ENCODE measurements at regions not wholly inside any gene's neighbourhood (a gene's known extent, or its start where the extent isn't known, plus 50 kb on each side); places are given as distances from the start of the nearest gene placed in this dataset.
A peak's percentile ranks its signal among the peaks of the same experiment; 100 is the strongest.

- Mint-ChIP-seq H3K4me1 (peaks cover 0 to 6% of the 10 kb centered on the region in 2 donors), H3K36me3 (peaks cover 9 to 15% of the 10 kb centered on the region in 2 donors), H3K4me3 (no peak overlapping the region), H3K27me3 (no peaks in the 10 kb centered on the region), H3K9me3 (peaks cover 10 to 12% of the 10 kb centered on the region in 2 donors), H3K27ac (no peak overlapping the region)
- ATAC-seq (replicated peaks) (no peak), DNase-seq (no peak)
These were observed 115.7 kb downstream of the SPATA31D1 start for GRCh38 chr9:82104252-82104651.

DNA sequence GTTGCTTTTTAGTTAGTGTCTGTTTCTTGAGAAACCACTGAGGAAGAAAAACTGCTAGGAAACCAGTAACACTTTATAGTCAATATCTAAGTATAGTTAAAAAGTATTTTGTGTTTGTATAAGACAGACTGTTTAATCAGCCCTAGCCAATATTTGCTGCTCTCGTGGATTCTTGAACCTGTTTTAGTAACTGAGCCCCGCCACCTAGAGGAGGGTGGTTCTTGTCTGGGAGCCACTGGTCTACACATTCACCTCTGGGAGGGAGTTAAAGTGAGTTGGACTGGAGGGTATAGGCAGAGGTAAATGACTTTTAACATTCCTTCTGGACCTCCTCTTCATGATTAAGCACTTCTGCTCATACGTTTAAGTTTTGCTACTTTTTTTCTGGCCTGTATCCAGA, 117.2 kb downstream of the SPATA31D1 start:
- Mint-ChIP-seq H3K4me1 (peaks cover under 1 to 7% of the 10 kb centered on the region in 2 donors), H3K9me3 (peaks cover 5 to 9% of the 10 kb centered on the region in 2 donors), H3K4me3 (no peak overlapping the region), H3K27ac (no peak overlapping the region), H3K27me3 (no peaks in the 10 kb centered on the region), H3K36me3 (peaks cover 8 to 10% of the 10 kb centered on the region in 2 donors)
- DNase-seq (no peak), ATAC-seq (replicated peaks) (no peak)

GRCh38 chr9:82106536-82106935, 118.0 kb downstream of the SPATA31D1 start:
- DNase-seq (no peak), ATAC-seq (replicated peaks) (no peak)
- H3K27ac Mint-ChIP-seq = no peak overlapping the region
- H3K4me1 Mint-ChIP-seq = peaks cover 2 to 14% of the 10 kb centered on the region in 2 donors
- H3K4me3 Mint-ChIP-seq = no peak overlapping the region
- no peaks in the 10 kb centered on the region for H3K27me3 Mint-ChIP-seq
- peaks cover 0 to 5% of the 10 kb centered on the region in 2 donors for H3K9me3 Mint-ChIP-seq
- H3K36me3 Mint-ChIP-seq = peaks cover 2 to 5% of the 10 kb centered on the region in 2 donors

- Mint-ChIP-seq H3K4me3 (no peak overlapping the region), H3K9me3 (peaks cover 0 to 3% of the 10 kb centered on the region in 2 donors), H3K27ac (no peak overlapping the region), H3K36me3 (no peaks in the 10 kb centered on the region), H3K27me3 (no peaks in the 10 kb centered on the region), H3K4me1 (peaks cover 2 to 14% of the 10 kb centered on the region in 2 donors)
- ATAC-seq (replicated peaks) (no peak), DNase-seq (no peak)
These were observed 119.9 kb downstream of the SPATA31D1 start for GRCh38 chr9:82108474-82108873.

DNA sequence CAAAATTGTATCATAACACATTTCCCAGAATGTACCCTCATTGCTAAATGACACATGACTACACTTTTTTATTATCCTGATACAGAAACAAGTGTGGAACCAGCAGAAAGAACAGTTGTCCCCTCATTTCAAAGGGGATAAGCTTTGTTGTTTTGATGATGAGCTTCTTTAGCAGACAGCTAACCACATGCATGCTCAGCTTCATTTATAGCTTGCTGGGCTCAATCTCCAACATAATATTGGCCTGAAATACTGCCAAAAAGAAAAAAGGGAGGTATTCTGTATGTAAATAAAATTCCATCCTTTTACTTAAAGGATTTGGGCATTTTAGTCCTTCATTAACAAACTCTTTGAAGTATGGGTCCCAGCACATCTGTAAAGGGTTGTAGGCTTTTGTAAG, 120.4 kb downstream of the SPATA31D1 start:
- no peaks in the 10 kb centered on the region for H3K36me3 Mint-ChIP-seq
- DNase-seq (no peak), ATAC-seq (replicated peaks) (no peak)
- no peaks in the 10 kb centered on the region for H3K27me3 Mint-ChIP-seq
- no peak overlapping the region for H3K27ac Mint-ChIP-seq
- peaks cover 2 to 14% of the 10 kb centered on the region in 2 donors for H3K4me1 Mint-ChIP-seq
- H3K4me3 Mint-ChIP-seq = no peak overlapping the region
- H3K9me3 Mint-ChIP-seq = peaks cover 0 to 3% of the 10 kb centered on the region in 2 donors

DNA sequence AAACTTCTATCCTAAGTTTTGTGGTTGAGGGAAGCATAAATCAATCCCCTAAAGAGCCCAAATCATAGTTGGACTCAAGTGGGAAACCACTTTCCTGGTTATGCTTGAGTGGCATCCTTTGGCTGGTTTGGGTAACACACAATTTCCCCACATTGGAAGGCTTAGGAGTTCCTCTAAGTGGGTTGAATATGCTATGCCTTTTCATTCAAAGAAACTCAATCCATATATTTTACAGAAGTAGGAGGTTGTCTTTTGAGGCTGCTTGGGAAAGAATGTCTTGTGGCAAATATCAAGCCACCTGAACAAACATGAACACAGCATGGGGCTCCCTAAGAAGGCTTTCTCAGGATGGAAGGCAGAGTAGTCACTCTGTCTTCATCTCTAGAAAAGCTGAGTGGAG, 121.1 kb downstream of the SPATA31D1 start:
- H3K27me3 Mint-ChIP-seq = no peaks in the 10 kb centered on the region
- H3K9me3 Mint-ChIP-seq = peaks cover 0 to 3% of the 10 kb centered on the region in 2 donors
- ATAC-seq (replicated peaks) (no peak), DNase-seq (no peak)
- H3K4me1 Mint-ChIP-seq = peaks cover 4 to 20% of the 10 kb centered on the region in 2 donors
- H3K36me3 Mint-ChIP-seq = no peaks in the 10 kb centered on the region
- no peak overlapping the region for H3K27ac Mint-ChIP-seq
- no peak overlapping the region for H3K4me3 Mint-ChIP-seq

GRCh38 chr9:82110881-82111280, 122.3 kb downstream of the SPATA31D1 start:
- H3K9me3 Mint-ChIP-seq = peaks cover 0 to 3% of the 10 kb centered on the region in 2 donors
- no peak for DNase-seq
- H3K4me3 Mint-ChIP-seq = no peak overlapping the region
- peaks cover 7 to 26% of the 10 kb centered on the region in 2 donors for H3K4me1 Mint-ChIP-seq
- H3K27me3 Mint-ChIP-seq = no peaks in the 10 kb centered on the region
- ATAC-seq (replicated peaks) = no peak
- H3K36me3 Mint-ChIP-seq = no peaks in the 10 kb centered on the region
- no peak overlapping the region for H3K27ac Mint-ChIP-seq

DNA sequence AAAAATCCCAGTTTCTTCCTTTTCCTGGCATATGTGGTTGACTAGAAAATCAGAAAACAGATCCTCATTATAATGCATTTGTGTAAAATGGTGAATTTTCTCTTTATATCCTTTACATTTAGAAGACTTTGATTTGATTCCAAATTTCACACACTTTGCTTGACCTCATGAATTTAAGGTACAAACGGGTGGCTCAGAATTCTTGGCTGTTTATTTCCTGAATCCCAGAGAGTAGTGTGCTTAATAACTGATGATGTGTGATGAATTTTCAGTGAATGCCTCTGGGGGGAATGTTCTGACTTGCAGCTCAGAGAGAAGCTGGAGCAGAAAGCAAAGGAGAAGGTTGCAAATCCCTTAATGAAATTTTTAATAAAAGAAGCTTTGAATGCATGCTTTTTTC, 126.8 kb downstream of the SPATA31D1 start:
- H3K4me1 Mint-ChIP-seq = peaks cover 11 to 32% of the 10 kb centered on the region in 2 donors
- no peak overlapping the region for H3K27ac Mint-ChIP-seq
- H3K27me3 Mint-ChIP-seq = no peaks in the 10 kb centered on the region
- no peak for DNase-seq
- no peaks in the 10 kb centered on the region for H3K36me3 Mint-ChIP-seq
- ATAC-seq (replicated peaks) = no peak
- H3K4me3 Mint-ChIP-seq = no peak overlapping the region
- H3K9me3 Mint-ChIP-seq = peaks cover 0 to 3% of the 10 kb centered on the region in 2 donors

GRCh38 chr9:82115900-82116299, 127.3 kb downstream of the SPATA31D1 start:
- H3K9me3 Mint-ChIP-seq = peaks cover 0 to 1% of the 10 kb centered on the region in 2 donors
- H3K27ac Mint-ChIP-seq = no peak overlapping the region
- H3K4me3 Mint-ChIP-seq = no peak overlapping the region
- peaks cover 10 to 28% of the 10 kb centered on the region in 2 donors for H3K4me1 Mint-ChIP-seq
- H3K36me3 Mint-ChIP-seq = no peaks in the 10 kb centered on the region
- peak; percentile 33 to 54 for ATAC-seq (replicated peaks)
- no peak for DNase-seq
- H3K27me3 Mint-ChIP-seq = no peaks in the 10 kb centered on the region

- no peak for ATAC-seq (replicated peaks)
- no peak overlapping the region for H3K4me3 Mint-ChIP-seq
- no peaks in the 10 kb centered on the region for H3K36me3 Mint-ChIP-seq
- no peak overlapping the region for H3K27ac Mint-ChIP-seq
- H3K4me1 Mint-ChIP-seq = peaks cover 10 to 23% of the 10 kb centered on the region in 2 donors
- DNase-seq = no peak
- H3K27me3 Mint-ChIP-seq = no peaks in the 10 kb centered on the region
- H3K9me3 Mint-ChIP-seq = peaks cover 0 to 1% of the 10 kb centered on the region in 2 donors
These were observed 128.0 kb downstream of the SPATA31D1 start for GRCh38 chr9:82116556-82116955.

- ATAC-seq (replicated peaks) (no peak), DNase-seq (no peak)
- no peaks in the 10 kb centered on the region for H3K36me3 Mint-ChIP-seq
- no peaks in the 10 kb centered on the region for H3K27me3 Mint-ChIP-seq
- H3K4me3 Mint-ChIP-seq = no peak overlapping the region
- H3K9me3 Mint-ChIP-seq = peaks cover 0 to 1% of the 10 kb centered on the region in 2 donors
- no peak overlapping the region for H3K27ac Mint-ChIP-seq
- H3K4me1 Mint-ChIP-seq = peaks cover 10 to 23% of the 10 kb centered on the region in 2 donors
These were observed 128.6 kb downstream of the SPATA31D1 start for GRCh38 chr9:82117026-82117811.

GRCh38 chr9:82122731-82123130, 134.2 kb downstream of the SPATA31D1 start:
- H3K27ac Mint-ChIP-seq = no peak overlapping the region
- no peaks in the 10 kb centered on the region for H3K27me3 Mint-ChIP-seq
- peaks cover 17 to 28% of the 10 kb centered on the region in 2 donors for H3K4me1 Mint-ChIP-seq
- no peak for ATAC-seq (replicated peaks)
- H3K9me3 Mint-ChIP-seq = no peaks in the 10 kb centered on the region
- no peak overlapping the region for H3K4me3 Mint-ChIP-seq
- DNase-seq = no peak
- H3K36me3 Mint-ChIP-seq = no peaks in the 10 kb centered on the region

DNA sequence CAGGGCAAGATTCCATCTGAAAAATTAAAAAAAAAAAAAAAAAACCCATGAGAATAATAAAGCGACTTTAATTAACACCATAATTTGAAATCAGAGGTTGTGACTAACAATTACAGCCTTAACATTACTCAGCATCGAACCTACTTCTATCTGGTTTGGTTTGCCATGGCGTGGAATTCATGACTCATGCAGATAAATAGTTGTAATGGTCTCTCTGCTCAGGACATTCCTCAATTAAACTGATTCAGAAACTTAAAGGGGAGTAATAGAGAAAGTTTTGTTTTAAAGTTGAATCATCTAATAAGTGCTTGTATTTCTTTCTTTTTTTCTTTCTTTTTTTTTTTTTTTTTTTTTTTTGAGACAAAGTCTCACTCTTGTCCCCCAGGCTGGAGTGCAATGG, 135.5 kb downstream of the SPATA31D1 start:
- H3K36me3 Mint-ChIP-seq = no peaks in the 10 kb centered on the region
- ATAC-seq (replicated peaks) = no peak
- H3K4me3 Mint-ChIP-seq = no peak overlapping the region
- H3K4me1 Mint-ChIP-seq = peaks cover 24 to 41% of the 10 kb centered on the region in 2 donors
- H3K27ac Mint-ChIP-seq = no peak overlapping the region
- H3K27me3 Mint-ChIP-seq = no peaks in the 10 kb centered on the region
- no peak for DNase-seq
- H3K9me3 Mint-ChIP-seq = no peaks in the 10 kb centered on the region

- Mint-ChIP-seq H3K4me1 (peaks cover 30 to 51% of the 10 kb centered on the region in 2 donors), H3K27me3 (no peaks in the 10 kb centered on the region), H3K27ac (peak overlapping the region; percentile 87), H3K9me3 (no peaks in the 10 kb centered on the region), H3K36me3 (no peaks in the 10 kb centered on the region), H3K4me3 (peak overlapping the region in 1 of 2 donors; percentile 3)
- no peak for ATAC-seq (replicated peaks)
- DNase-seq = no peak
These were observed 137.7 kb downstream of the SPATA31D1 start for GRCh38 chr9:82126256-82126655.

DNA sequence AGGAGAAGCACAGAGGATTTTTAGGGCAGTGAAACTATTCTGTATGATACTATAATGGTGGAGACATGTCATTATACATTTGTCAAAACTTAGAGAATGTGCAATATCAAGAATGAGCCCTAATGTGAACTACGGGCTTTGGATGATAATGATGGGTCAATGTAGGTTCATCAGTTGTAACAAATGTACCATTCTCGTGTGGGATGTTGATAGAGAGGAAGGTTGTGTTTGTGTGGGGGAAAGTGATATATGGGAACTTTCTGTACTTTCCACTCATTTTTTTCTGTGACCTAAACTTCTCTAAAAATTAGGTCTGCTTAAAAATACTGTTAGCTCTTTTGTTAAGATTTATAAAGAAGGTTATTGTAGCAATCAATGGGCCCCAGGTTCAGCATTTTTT, 138.9 kb downstream of the SPATA31D1 start:
- H3K9me3 Mint-ChIP-seq = peaks cover 2 to 4% of the 10 kb centered on the region in 2 donors
- H3K4me1 Mint-ChIP-seq = peaks cover 37 to 64% of the 10 kb centered on the region in 2 donors
- H3K4me3 Mint-ChIP-seq = peak overlapping the region; percentile 26 to 62
- no peaks in the 10 kb centered on the region for H3K27me3 Mint-ChIP-seq
- DNase-seq (no peak), ATAC-seq (replicated peaks) (peak; percentile 49 to 55)
- peaks cover 4% of the 10 kb centered on the region in 2 donors for H3K36me3 Mint-ChIP-seq
- H3K27ac Mint-ChIP-seq = peak overlapping the region; percentile 87

Data from stimulated activated naive B cell treated with anti-CD40 and anti-IgM and Interleukin-4, amounts not matched to agents 10 μg/mL and 1 μg/mL and 100 μg/mL, for 72 hours (primary cell).